Head of caudate nucleus (tissue), 42 donors: ENCODE measurements at regions not wholly inside any gene's neighbourhood (a gene's known extent, or its start where the extent isn't known, plus 50 kb on each side); places are given as distances from the start of the nearest gene placed in this dataset.
A peak's percentile ranks its signal among the peaks of the same experiment; 100 is the strongest.
"Not testable (repeated sequence)": the region's sequence is repeated elsewhere in the genome, so short reads cannot be mapped to it uniquely, and the experiment has no call there.

ENCODE experiments used
- DNase-seq, 42 donors: peaks; one replicate each; pipeline versions ENCODE4 v3.0.0 to v3.0.0-alpha.2; 2020 to 2021; ENCODE audit warnings: mixed read lengths in 7 of 42
- intact Hi-C: fragments of 100-400 bp; cut with DNase I; formaldehyde crosslinking; loops from one replicate; pipeline ENCODE4 v1.15.0; 2022

DNA sequence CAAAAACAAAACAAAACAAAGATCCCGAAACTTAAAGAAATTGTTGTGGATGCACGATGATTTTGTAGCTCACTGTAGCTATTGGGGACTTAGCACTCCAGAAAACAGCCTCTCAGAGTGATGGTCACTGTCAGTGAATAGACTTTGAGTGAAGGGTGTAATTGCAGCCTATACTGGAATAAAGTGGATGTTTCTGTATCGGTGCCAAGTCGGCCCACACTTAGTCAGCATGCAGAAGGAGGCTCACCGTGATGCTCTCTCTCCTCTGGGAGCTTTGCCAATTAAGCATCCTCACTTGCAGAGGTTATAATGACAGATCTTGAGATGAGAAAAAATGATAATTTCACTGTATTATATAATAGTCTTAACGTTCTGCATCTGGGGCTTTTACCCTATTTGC is 67.5 kb upstream of the SEC22B start:
- DNase-seq, intact Hi-C loops: not testable (repeated sequence)

GRCh38 chr1:120242582-120242981 is 66.3 kb upstream of the SEC22B start:
- DNase-seq, intact Hi-C loops: not testable (repeated sequence)

DNA sequence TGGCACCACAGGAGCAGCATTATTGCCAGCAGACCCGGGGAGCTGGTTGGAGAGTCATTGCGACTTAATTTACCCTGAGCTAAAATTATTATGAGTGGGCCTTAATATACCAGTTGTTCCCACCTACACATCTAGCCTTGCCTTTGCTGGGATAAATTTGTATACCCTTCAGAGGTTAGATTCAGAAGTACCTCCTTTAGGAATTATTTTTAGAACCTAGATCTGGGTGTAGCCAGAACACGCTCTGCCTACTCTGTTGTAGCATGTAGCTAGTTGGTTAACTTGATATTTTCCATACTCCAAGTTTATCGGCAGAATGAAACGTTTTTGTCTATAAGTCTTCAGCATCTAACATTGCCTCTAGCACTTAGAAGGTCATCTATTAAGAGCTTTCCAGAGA is 65.5 kb upstream of the SEC22B start:
- intact Hi-C loops: not testable (repeated sequence)

DNA sequence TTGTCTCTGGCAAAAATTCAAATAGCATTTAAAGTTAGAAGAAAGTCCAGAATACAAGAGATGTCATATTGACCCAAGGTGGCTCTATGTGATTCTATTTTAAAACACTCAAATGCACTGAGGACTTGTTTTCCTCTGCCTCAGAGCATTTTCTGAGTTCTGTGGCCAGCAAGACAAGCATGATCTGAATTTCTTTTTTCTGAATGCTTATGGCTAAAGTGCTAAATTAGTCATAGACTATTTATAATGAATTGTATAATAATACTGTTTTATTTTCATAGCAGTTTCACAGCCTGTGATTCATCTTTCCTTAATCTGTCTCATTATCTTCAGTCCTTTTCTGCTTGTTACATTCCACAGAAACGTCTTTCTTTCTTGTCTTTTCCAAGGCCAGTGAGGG is 63.9 kb upstream of the SEC22B start:
- intact Hi-C loops, DNase-seq: not testable (repeated sequence)

More for the DNA sequence above, 65.5 kb upstream of the SEC22B start:
- not testable (repeated sequence) for DNase-seq

GRCh38 chr1:120239351-120239750 is 63.0 kb upstream of the SEC22B start:
- DNase-seq, intact Hi-C loops: not testable (repeated sequence)

DNA sequence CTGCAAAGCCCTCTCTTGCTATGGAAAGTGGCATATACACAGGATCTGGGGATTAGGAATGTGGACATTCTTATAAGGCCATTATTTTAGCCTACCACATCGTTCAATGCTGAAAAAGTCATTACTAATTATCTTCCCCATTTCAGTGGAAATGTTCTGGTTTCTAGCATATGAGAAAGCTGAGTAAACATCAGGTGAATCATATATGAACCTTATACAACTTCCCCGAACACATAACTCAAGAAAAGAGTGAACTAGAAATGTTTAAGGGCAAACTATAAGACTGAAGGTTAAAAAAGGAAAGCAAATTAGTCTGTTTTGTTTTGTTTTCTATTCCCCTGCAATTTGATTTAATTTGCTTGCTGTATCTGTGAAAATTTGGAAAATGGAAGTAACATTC is 62.5 kb upstream of the SEC22B start:
- not testable (repeated sequence) for DNase-seq

DNA sequence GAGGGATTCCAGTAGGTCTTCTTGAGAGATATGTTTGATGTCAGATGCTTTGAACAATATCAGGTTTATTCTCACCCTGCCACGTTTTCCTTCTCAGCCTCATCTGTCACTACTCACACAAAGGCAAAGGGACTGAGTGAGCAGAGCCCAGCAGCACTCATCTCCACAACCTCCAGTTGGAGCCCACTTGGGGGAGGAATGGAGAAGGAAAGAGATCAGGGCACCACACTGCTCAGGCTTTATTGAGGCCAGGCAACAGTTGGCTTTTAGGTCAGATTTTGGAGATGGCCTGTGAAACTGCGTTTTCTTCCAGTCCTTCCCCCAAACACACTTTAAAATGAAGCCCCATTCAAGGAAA is 57.3 kb upstream of the SEC22B start:
- DNase-seq, intact Hi-C loops: not testable (repeated sequence)

More for the DNA sequence above, 62.5 kb upstream of the SEC22B start:
- intact Hi-C loops: not testable (repeated sequence)

DNA sequence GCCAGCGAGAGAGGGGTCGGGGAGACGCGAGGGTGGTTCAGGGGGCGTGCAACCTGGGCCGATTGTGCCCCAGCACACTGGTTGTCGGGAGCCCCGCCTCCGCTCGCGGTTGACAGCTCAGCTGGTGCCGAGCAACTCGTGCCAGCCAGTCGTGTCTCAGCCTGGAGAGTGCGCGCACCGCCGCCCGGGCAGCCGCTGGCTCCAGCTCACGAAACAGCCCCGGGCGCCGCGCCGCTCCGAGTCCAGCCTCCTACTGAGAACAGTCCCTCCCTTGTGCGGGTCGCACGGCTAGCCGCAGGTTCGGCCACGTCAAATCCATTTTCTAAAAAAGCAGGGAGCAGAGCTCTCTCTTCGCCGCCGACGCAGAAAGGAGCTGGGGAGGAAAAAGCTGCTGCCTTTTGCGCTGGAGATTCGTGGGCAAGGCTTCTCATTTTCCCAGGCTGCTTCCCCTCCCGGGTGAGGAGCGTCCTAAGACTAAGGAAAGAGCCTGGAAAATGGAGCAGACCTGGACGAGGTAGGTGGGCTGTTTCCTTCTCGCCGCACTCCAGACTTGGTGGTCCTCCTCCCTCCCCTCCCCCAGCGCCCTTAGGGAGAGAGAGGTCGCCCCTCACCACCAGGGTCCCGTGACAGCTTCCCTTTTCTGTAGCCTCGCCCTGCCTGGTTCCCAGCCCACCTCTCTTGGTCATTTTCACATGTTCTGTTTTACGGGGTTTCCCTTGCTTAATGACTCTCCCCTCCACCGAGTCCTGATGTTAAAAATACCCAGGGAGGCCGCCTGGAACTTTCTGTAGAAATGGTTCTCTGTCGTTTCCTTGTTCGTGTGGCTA is 56.7 kb upstream of the SEC22B start:
- DNase-seq: peak in 13 of 42 donors; percentile 1 to 40 (median 13)
- intact Hi-C loops: not testable (repeated sequence)

DNA sequence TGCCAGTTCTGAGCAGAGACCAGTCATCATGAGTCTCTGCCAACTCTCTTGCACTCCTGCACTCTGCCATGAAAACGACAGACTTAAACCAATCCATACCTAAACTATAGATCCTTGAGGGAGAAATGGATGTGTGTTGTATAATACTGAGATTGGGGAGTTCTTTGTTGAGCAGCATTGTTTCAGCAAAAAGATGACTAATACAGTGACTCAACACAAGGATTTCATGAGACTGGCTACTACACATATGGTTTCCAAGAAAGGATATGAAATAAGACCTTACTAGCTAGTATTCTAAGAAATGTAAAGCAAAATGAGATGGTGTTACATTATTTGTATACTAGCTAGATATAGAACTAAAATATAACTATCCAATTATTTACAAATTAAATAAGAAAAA is 53.5 kb upstream of the SEC22B start:
- DNase-seq, intact Hi-C loops: not testable (repeated sequence)
